ENCODE measurements at regions not wholly inside any gene's neighbourhood (a gene's known extent, or its start where the extent isn't known, plus 50 kb on each side); places are given as distances from the start of the nearest gene placed in this dataset.

- TF ChIP-seq, protein P1, sequence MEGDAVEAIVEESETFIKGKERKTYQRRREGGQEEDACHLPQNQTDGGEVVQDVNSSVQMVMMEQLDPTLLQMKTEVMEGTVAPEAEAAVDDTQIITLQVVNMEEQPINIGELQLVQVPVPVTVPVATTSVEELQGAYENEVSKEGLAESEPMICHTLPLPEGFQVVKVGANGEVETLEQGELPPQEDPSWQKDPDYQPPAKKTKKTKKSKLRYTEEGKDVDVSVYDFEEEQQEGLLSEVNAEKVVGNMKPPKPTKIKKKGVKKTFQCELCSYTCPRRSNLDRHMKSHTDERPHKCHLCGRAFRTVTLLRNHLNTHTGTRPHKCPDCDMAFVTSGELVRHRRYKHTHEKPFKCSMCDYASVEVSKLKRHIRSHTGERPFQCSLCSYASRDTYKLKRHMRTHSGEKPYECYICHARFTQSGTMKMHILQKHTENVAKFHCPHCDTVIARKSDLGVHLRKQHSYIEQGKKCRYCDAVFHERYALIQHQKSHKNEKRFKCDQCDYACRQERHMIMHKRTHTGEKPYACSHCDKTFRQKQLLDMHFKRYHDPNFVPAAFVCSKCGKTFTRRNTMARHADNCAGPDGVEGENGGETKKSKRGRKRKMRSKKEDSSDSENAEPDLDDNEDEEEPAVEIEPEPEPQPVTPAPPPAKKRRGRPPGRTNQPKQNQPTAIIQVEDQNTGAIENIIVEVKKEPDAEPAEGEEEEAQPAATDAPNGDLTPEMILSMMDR (IDR thresholded peaks at IDR 0.05; ENCODE audit: low read depth, low read length): no peak
- no peak for TF ChIP-seq POLR2A (IDR thresholded peaks at IDR 0.05; ENCODE audit: extremely low read depth, insufficient read length)
- TF ChIP-seq, protein P2, sequence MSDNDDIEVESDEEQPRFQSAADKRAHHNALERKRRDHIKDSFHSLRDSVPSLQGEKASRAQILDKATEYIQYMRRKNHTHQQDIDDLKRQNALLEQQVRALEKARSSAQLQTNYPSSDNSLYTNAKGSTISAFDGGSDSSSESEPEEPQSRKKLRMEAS (IDR thresholded peaks at IDR 0.05; ENCODE audit: low read depth, low read length): no peak
- TF ChIP-seq MYC (IDR thresholded peaks at IDR 0.05; ENCODE audit: low read depth, low read length): no peak
Measured at GRCh38 chr7:85593355-85593754, 406.5 kb upstream of the SEMA3D start.

Measured in NB4 (cell line).